K562 (cell line): ENCODE measurements at regions not wholly inside any gene's neighbourhood (a gene's known extent, or its start where the extent isn't known, plus 50 kb on each side); places are given as distances from the start of the nearest gene placed in this dataset.

ENCODE experiments used
- ATAC-seq: fragments of 200-7000 bp; cut with Tn5 transposase; 3 replicates; pipeline ENCODE4 v1.9.1; 2020; ENCODE audit warnings: moderate library complexity
- BruUV-seq: library from RNA; stranded (reverse); fragments of 400-500 nt; replicated peaks from 2 replicates; lab custom pipeline; 2021; lab: Mats Ljungman, UMichigan
- CTCF ChIA-PET: fragments of 300-600 bp; formaldehyde crosslinking; extraction: SDS; loops from one replicate; lab custom pipeline; 2021; ENCODE audit warnings: low intra/inter-chr PET ratio; lab: Yijun Ruan, JAX
- POLR2A ChIA-PET: fragments of 300-600, 350-650 bp; sonication (Branson Sonifier 250); formaldehyde crosslinking; extraction: SDS; loops from one replicate; lab custom pipeline; 2021; ENCODE audit warnings: antibody characterized with exemption, inconsistent platforms; lab: Yijun Ruan, JAX
- DNase-seq, 4 experiments: peaks; one replicate each; pipeline versions ENCODE4 v3.0.0 to v3.0.0-alpha.2; 2011 to 2018; ENCODE audit warnings: low spot score in 3 of 4, mixed read lengths in 3 of 4; ENCODE audit errors: extremely low read depth in 1 of 4
- FAIRE-seq: peaks from 2 replicates; lab custom pipeline; 2011; peaks lifted over from hg19 to GRCh38; lab: Jason Lieb, UNC
- H2AFZ ChIP-seq: 2 replicates; pipeline ENCODE4 v1.6.0; 2011; ENCODE audit warnings: low read depth, low read length, control low read depth, inconsistent platforms
- H3K27ac ChIP-seq: fragments of 200-600 bp; 3 replicates; pipeline ENCODE4 v1.8.0; 2011; ENCODE audit warnings: low read depth, mild to moderate bottlenecking, control low read depth, inconsistent platforms, low read length, moderate library complexity, mixed read lengths; ENCODE audit errors: extremely low read depth
- H3K27me3 ChIP-seq, 2 experiments: fragments of 300-600 bp in 1 of 2; 2 replicates in 1 of 2; 3 replicates in 1 of 2; pipeline versions ENCODE4 v1.6.0 to v1.8.0; 2011; ENCODE audit warnings: inconsistent platforms in 2 of 2, low read length in 2 of 2, mild to moderate bottlenecking in 1 of 2, mixed read lengths in 1 of 2, moderate library complexity in 1 of 2; ENCODE audit not compliant: control insufficient read depth in 2 of 2, insufficient read depth in 2 of 2
- H3K36me3 ChIP-seq: fragments of 300-600 bp; 3 replicates; pipeline ENCODE4 v1.8.0; 2011; ENCODE audit warnings: mild to moderate bottlenecking, low read length, inconsistent platforms; ENCODE audit not compliant: control insufficient read depth, insufficient read depth
- H3K4me1 ChIP-seq, 2 experiments: fragments of 200-600 bp in 1 of 2; replicated peaks in 1 of 2; 2 replicates in 1 of 2; 3 replicates in 1 of 2; pipeline versions ENCODE4 v1.5.1 to v1.8.0; 2011; ENCODE audit warnings: inconsistent platforms in 2 of 2, low read length in 2 of 2, mild to moderate bottlenecking in 1 of 2, mixed read lengths in 1 of 2, moderate library complexity in 1 of 2; ENCODE audit not compliant: control insufficient read depth in 2 of 2, insufficient read depth in 2 of 2
- H3K4me2 ChIP-seq: 2 replicates; pipeline ENCODE4 v1.6.1; 2011; ENCODE audit warnings: low read length, control low read depth, inconsistent platforms, mixed read lengths; ENCODE audit not compliant: insufficient read depth
- H3K4me3 ChIP-seq: fragments of 200-600 bp; sonication (generic), shearing (Covaris generic); 2 replicates; pipeline ENCODE4 v1.5.1; 2016; ENCODE audit warnings: control low read depth, inconsistent platforms
- H3K79me2 ChIP-seq: fragments of 200-600 bp; 3 replicates; pipeline ENCODE4 v1.8.0; 2011; ENCODE audit warnings: low read length, inconsistent platforms; ENCODE audit not compliant: control insufficient read depth, insufficient read depth
- H3K9ac ChIP-seq, 2 experiments: 2 replicates each; pipeline versions ENCODE4 v1.6.0 to v1.6.1; 2011; ENCODE audit warnings: low read depth in 2 of 2, low read length in 2 of 2, control low read depth in 1 of 2, inconsistent platforms in 1 of 2, mild to moderate bottlenecking in 1 of 2, mixed read lengths in 1 of 2; ENCODE audit not compliant: insufficient read depth in 1 of 2
- H3K9me1 ChIP-seq: one replicate; pipeline ENCODE4 v1.6.0; 2011; ENCODE audit warnings: inconsistent platforms, mild to moderate bottlenecking, low read length, moderate library complexity; ENCODE audit not compliant: control insufficient read depth, insufficient read depth
- H3K9me3 ChIP-seq: replicated peaks from 2 replicates; pipeline ENCODE4 v1.5.1; 2011; ENCODE audit warnings: low read depth, low read length, inconsistent platforms; ENCODE audit not compliant: control insufficient read depth, insufficient read depth
- H4K20me1 ChIP-seq: replicated peaks from 2 replicates; pipeline ENCODE4 v1.6.1; 2011; ENCODE audit warnings: low read length, inconsistent platforms, mixed read lengths; ENCODE audit not compliant: control insufficient read depth, insufficient read depth
- DDX20 ChIP-seq: fragments of 450-650 bp; IDR thresholded peaks from 2 replicates; pipeline ENCODE4 v1.6.1; 2016; ENCODE audit warnings: missing genetic modification characterization, low read depth, mild to moderate bottlenecking, missing compliant biosample characterization, moderate library complexity
- DIDO1 ChIP-seq: fragments of 450-650 bp; IDR thresholded peaks from 2 replicates; pipeline ENCODE4 v1.6.1; 2016; ENCODE audit warnings: low read depth, missing biosample characterization, missing genetic modification characterization
- FOXP1 ChIP-seq: sonication (generic); formaldehyde crosslinking; IDR thresholded peaks from 2 replicates; pipeline ENCODE4 v1.8.0; 2022; ENCODE audit warnings: mild to moderate bottlenecking, missing genetic modification reagents
- HLTF ChIP-seq: fragments of 450-650 bp; IDR thresholded peaks from 2 replicates; pipeline ENCODE4 v1.6.1; 2016
- MXI1 ChIP-seq: IDR thresholded peaks from 2 replicates; pipeline ENCODE4 v1.6.1; 2011; ENCODE audit warnings: low read depth, mild to moderate bottlenecking, improper control_type of control experiment, low read length
- POLR2H ChIP-seq: IDR thresholded peaks from 2 replicates; pipeline ENCODE4 v1.6.1; 2016; ENCODE audit warnings: missing genetic modification characterization, low read depth, mild to moderate bottlenecking, control low read depth, missing compliant biosample characterization, moderate library complexity
- POLR3G ChIP-seq: IDR thresholded peaks from 2 replicates; pipeline ENCODE4 v1.6.1; 2011; ENCODE audit not compliant: insufficient read length, insufficient replicate concordance; ENCODE audit errors: extremely low read depth
- PRPF4 ChIP-seq: fragments of 200-400 bp; formaldehyde crosslinking; IDR thresholded peaks from one replicate; pipeline ENCODE4 v1.6.1; 2017; ENCODE audit warnings: low read length, low read depth, mild to moderate bottlenecking; ENCODE audit not compliant: insufficient read depth, poor library complexity, severe bottlenecking
- ZNF174 ChIP-seq: fragments of 250-450 bp; sonication (Bioruptor Pico); IDR thresholded peaks from 2 replicates; pipeline ENCODE4 v1.4.0; 2020; ENCODE audit warnings: mild to moderate bottlenecking
- ZNF436 ChIP-seq: fragments of 250-450, 450-650 bp; sonication (Bioruptor Pico); formaldehyde crosslinking; IDR thresholded peaks from 2 replicates; pipeline ENCODE4 v1.7.0; 2020; ENCODE audit warnings: mild to moderate bottlenecking
- WGBS: fragments of 100-300 bp; shearing (Covaris generic); methylation state at CpG from one replicate; pipeline ENCODE4 v1.1.6; 2016; ENCODE audit warnings: low coverage, mixed read lengths; ENCODE audit not compliant: insufficient coverage; ENCODE audit errors: missing lambda C conversion rate; 5-methylcytosine and 5-hydroxymethylcytosine counted together
- in situ Hi-C: fragments of 300-500 bp; cut with MboI; formaldehyde crosslinking; loops from 4 replicates; pipeline ENCODE4 v1.15.0; 2018; ENCODE audit warnings: inconsistent platforms, mixed read lengths
- intact Hi-C: fragments of 100-400 bp; cut with micrococcal nuclease; formaldehyde crosslinking; loops from 2 replicates; pipeline ENCODE4 v1.14.2; 2022
- TF ChIP-seq, protein P1 (sequence below): sonication (generic); formaldehyde crosslinking; IDR thresholded peaks from 2 replicates; pipeline ENCODE4 v1.8.0; 2022; ENCODE audit warnings: missing genetic modification reagents, mild to moderate bottlenecking, moderate library complexity, borderline replicate concordance
- TF ChIP-seq, protein P2 (sequence below): fragments of 250-450 bp; sonication (Bioruptor Pico); IDR thresholded peaks from 2 replicates; pipeline ENCODE4 v1.5.0; 2020; ENCODE audit warnings: mild to moderate bottlenecking

DNA sequence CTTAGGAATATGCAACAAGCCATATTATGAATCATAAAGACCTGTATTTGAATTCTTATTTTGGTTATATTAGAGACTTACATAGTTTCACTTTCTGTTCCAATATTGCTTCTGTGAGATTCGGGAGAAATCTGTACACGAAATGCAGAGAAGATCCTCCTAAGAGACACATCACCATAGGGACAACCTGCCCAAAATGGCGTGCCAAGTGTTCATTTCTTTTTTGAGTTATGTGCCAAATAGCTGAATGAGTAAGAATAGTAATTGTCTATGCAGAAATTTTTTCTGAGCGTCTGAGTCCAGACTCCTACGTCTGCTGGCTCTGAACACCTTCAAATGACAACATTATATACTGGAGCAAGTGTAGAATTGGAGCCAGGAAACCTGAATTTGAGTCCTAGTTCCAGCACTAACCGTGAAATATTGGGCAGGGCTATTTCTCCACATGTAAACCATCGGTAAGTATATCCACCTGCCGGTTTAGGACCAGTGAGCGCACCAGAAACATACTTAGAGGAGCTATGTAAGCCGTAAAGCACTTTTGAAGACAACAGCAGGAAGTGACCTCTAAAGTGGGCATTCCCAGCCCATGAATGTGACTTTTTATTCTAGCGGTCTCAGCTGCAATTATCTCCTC, 163.9 kb upstream of the DMRT1 start:
- ATAC-seq (no peak), DNase-seq (no peak)
- Histone ChIP-seq H3K9me1 (no peaks in the 10 kb centered on the region), H3K4me1 (no peaks in the 10 kb centered on the region)
- TF ChIP-seq ZNF174 (CRISPR knock-in tag) (no peak), HLTF (no peak)
- TF ChIP-seq, protein P1, sequence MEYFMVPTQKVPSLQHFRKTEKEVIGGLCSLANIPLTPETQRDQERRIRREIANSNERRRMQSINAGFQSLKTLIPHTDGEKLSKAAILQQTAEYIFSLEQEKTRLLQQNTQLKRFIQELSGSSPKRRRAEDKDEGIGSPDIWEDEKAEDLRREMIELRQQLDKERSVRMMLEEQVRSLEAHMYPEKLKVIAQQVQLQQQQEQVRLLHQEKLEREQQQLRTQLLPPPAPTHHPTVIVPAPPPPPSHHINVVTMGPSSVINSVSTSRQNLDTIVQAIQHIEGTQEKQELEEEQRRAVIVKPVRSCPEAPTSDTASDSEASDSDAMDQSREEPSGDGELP (CRISPR knock-in tag) = no peak
- TF ChIP-seq, all 486 proteins: peak for 0
- BruUV-seq = no TSS peak
- no peak for FAIRE-seq
- in situ Hi-C loops (no loop called here), intact Hi-C loops (no loop called here)
- no peak overlapping the region for H3K27ac ChIP-seq
- no peaks in the 10 kb centered on the region for H3K79me2 ChIP-seq
- no peaks in the 10 kb centered on the region for H3K36me3 ChIP-seq
- H3K9ac ChIP-seq = no peak overlapping the region
- no peaks in the 10 kb centered on the region for H3K27me3 ChIP-seq
- no peak overlapping the region for H3K4me3 ChIP-seq
- ChIA-PET POLR2A (no interaction called here), CTCF (no interaction called here)
- H2AFZ ChIP-seq = no peak overlapping the region
- H3K9me3 ChIP-seq = no peaks in the 10 kb centered on the region
- WGBS = 0% methylated on average over 11 of the region's 11 CpGs
- H4K20me1 ChIP-seq = no peaks in the 10 kb centered on the region
- no peak overlapping the region for H3K4me2 ChIP-seq

GRCh38 chr9:678897-679296, 162.6 kb upstream of the DMRT1 start:
- H3K9me1 ChIP-seq = no peaks in the 10 kb centered on the region
- no peak for ATAC-seq
- no peaks in the 10 kb centered on the region for H3K27me3 ChIP-seq
- ChIA-PET POLR2A (no interaction called here), CTCF (no interaction called here)
- no peaks in the 10 kb centered on the region for H3K79me2 ChIP-seq
- H3K4me1 ChIP-seq = no peaks in the 10 kb centered on the region
- H3K27ac ChIP-seq = no peak overlapping the region
- H3K9me3 ChIP-seq = no peaks in the 10 kb centered on the region
- 0% methylated on average over 1 of the region's 1 CpG for WGBS
- H3K9ac ChIP-seq = no peak overlapping the region
- TF ChIP-seq DIDO1 (tag) (no peak), DDX20 (no peak), POLR3G (no peak), POLR2H (tag) (no peak), PRPF4 (no peak), MXI1 (no peak), ZNF436 (CRISPR knock-in tag) (no peak), FOXP1 (no peak)
- TF ChIP-seq, protein P1 (CRISPR knock-in tag) = no peak
- TF ChIP-seq, protein P2, sequence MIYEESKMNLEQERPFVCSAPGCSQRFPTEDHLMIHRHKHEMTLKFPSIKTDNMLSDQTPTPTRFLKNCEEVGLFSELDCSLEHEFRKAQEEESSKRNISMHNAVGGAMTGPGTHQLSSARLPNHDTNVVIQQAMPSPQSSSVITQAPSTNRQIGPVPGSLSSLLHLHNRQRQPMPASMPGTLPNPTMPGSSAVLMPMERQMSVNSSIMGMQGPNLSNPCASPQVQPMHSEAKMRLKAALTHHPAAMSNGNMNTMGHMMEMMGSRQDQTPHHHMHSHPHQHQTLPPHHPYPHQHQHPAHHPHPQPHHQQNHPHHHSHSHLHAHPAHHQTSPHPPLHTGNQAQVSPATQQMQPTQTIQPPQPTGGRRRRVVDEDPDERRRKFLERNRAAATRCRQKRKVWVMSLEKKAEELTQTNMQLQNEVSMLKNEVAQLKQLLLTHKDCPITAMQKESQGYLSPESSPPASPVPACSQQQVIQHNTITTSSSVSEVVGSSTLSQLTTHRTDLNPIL (CRISPR knock-in tag) = no peak
- H4K20me1 ChIP-seq = no peaks in the 10 kb centered on the region
- no peaks in the 10 kb centered on the region for H3K36me3 ChIP-seq
- in situ Hi-C loops = no loop called here
- H2AFZ ChIP-seq = no peak overlapping the region
- no peak overlapping the region for H3K4me2 ChIP-seq
- no peak overlapping the region for H3K4me3 ChIP-seq
- no peak for DNase-seq
- intact Hi-C loops = no loop called here
- FAIRE-seq = no peak
- no TSS peak for BruUV-seq
